HG02571 (cell line): ENCODE measurements at regions not wholly inside any gene's neighbourhood (a gene's known extent, or its start where the extent isn't known, plus 50 kb on each side); places are given as distances from the start of the nearest gene placed in this dataset.

Source experiments
- ATAC-seq: cut with Tn5 transposase; IDR thresholded peaks from one replicate; pipeline ENCODE4 v1.9.1; 2021; ENCODE audit warnings: mild to moderate bottlenecking, moderate library complexity; ENCODE audit not compliant: unreplicated experiment

DNA sequence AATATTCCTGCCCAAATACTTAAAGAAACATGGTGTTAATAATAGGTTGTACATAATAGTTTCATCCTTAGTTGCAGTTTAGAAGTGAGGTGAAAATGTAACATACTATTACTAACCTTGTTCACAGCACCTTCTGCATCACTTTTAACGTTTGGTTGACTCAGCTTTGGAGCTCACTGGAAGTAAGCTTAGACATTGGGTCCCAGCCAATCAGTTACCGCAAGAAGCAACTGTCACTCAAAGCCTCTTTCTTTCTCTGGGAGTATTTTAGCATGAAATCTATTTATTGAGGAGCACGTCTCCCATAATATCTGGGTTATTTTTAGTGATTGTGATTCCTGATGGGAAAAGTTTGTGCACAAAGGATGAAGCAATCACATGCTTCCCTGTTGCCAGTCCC lies 472.6 kb downstream of the SNAPC1 start:
- no peak for ATAC-seq

GRCh38 chr14:62244221-62244620 lies 482.0 kb downstream of the SNAPC1 start:
- no peak for ATAC-seq

- no peak for ATAC-seq
Measured at GRCh38 chr14:62247266-62247665, 485.0 kb downstream of the SNAPC1 start.

DNA sequence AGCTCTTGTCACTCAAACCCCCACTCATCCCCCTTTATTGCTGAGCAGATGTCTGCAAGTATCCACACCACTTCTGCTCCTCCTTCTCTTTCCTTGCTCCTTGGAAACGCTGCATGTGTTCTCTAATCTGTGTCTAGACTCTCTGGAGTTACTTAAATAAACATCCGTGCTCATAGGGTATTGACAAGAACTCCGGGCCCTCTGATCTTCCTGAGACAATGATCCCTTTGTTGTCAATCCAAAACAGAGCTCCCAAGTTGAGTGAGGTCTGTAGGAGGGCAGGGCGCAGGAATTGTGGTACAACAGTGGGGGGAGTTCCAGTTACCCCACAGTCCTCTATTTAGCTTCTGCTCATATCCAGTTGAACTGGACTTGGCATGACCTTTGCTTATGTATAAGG lies 489.0 kb downstream of the SNAPC1 start:
- ATAC-seq: no peak

DNA sequence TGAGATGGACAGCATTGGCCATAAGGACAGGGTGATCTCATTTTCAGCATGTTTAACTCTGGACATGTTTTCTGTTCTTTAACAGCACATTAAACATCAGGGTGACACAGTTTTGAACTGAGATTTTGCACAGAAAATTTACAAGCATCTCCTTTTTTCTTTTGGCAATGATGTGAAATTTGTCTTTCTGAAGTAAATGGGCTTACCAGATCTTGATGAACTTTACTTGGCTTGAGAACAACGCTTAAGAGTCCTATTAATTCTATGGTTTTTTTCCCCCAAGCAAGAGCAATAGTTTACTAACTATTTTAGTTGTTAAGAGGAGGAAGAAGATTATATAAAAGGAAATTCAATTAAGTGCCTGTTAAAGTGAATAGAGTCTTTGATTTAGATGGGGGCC lies 491.0 kb downstream of the SNAPC1 start:
- ATAC-seq: no peak

DNA sequence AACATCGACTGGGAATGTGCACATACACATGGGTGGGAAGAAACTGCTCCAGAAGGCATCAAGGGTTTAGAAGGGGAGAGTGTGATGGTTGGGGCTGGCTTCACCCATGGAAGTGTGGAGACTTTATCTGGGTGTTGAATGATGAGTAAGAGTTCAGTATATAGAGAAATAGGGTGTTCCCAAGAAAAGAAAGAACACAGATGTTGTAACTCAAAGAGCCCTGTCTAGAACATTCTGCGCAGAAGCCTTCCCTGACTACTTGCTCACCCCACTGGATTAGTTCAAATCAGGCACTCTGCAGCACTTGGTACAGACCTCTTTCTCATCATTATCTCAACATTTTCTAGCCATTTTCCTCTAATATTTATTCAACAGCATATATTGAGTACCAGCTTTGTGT lies 491.7 kb downstream of the SNAPC1 start:
- no peak for ATAC-seq

DNA sequence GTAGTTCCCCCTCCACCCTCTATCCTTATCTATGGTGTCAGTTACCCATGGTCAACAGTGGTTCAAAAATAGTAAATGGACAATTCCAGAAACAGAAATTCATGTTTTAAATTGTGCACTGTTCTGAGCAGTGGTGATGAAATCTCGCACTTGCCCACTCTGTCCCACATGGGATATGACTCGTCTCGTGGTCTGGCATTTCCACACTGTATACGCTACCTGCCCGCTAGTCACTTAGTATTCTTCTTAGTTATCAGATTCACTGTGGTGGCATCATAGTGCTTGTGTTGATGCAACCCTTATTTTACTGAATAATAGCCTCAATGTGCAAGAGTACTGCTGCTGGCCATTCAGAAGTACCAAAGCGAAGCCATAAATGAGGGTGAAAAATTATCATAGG lies 507.0 kb downstream of the SNAPC1 start:
- no peak for ATAC-seq

GRCh38 chr14:62270236-62270635 lies 508.0 kb downstream of the SNAPC1 start:
- ATAC-seq: no peak

GRCh38 chr14:62280366-62280765 lies 518.1 kb downstream of the SNAPC1 start:
- ATAC-seq: no peak

DNA sequence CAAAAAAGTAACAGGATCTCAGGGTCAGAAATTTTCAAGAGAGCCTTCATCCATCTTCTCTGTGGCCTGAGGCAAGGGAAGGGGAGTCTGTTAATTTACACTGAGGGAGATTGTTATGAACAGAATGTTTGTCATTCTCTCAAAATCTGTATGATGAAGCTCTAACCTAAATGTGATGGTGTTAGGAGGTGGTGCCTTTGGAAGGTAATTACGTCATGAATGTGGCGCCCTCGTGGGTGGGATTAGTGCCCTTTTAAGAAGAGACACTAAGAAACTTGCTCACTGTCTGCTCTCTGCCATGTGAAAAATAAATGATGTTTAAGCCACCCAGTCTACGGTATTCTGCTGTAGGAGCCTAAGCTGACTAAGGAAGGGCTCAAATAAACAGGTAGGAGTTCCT lies 521.6 kb downstream of the SNAPC1 start:
- ATAC-seq: no peak

DNA sequence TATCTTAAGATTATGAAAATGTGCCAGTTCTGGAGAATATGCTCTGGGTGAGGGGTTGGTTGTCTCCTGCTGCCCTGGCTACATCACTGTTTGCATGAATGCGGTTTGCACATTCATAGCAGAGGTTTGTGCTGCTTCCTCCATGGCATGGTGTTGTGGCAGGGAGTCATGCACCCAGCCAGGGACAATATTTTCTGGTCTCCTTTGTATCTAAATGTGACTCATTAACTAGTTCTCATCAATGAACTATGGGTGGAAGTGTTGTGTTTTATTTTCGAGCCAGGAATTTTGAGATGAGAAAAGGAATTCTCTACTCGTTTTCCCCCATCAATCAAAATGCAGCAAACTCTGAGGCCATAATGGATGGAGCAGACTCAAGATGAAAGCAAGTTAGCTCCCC lies 527.3 kb downstream of the SNAPC1 start:
- ATAC-seq: no peak

GRCh38 chr14:62301080-62301479 lies 538.9 kb downstream of the SNAPC1 start:
- no peak for ATAC-seq

- ATAC-seq: no peak
Measured at GRCh38 chr14:62301911-62302310, 539.7 kb downstream of the SNAPC1 start.

GRCh38 chr14:62303437-62303836 lies 541.2 kb downstream of the SNAPC1 start:
- no peak for ATAC-seq

GRCh38 chr14:62304257-62304656 lies 542.0 kb downstream of the SNAPC1 start:
- ATAC-seq: no peak

GRCh38 chr14:62307844-62308243 lies 545.6 kb downstream of the SNAPC1 start:
- no peak for ATAC-seq

DNA sequence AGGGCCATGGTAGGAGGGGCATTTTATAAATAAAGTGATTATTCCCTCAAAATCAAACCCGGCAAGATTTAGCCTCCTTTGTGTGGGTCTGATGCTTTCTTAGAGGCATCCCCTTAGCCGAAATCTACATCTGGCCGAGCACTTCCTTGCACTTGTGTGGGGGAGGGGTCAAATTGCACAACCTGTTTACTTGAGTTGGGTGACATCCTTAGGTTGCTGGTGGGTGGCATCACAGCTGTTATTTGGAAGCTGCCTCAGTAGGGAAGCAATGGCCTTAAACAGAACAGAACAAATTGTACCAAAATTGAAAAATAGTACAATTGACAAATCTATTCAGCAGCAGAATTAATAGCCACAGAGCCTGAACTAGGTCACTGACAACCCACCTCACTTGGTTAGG lies 546.1 kb downstream of the SNAPC1 start:
- ATAC-seq: no peak

- ATAC-seq: no peak
Measured at GRCh38 chr14:62308891-62309290, 546.7 kb downstream of the SNAPC1 start.

GRCh38 chr14:62313212-62313611 lies 551.0 kb downstream of the SNAPC1 start:
- no peak for ATAC-seq

GRCh38 chr14:62314221-62314620 lies 552.0 kb downstream of the SNAPC1 start:
- ATAC-seq: no peak

GRCh38 chr14:62314871-62315270 lies 552.7 kb downstream of the SNAPC1 start:
- no peak for ATAC-seq

GRCh38 chr14:62315631-62316030 lies 553.4 kb downstream of the SNAPC1 start:
- ATAC-seq: no peak

- ATAC-seq: no peak
Measured at GRCh38 chr14:62322216-62322615, 560.0 kb downstream of the SNAPC1 start.

DNA sequence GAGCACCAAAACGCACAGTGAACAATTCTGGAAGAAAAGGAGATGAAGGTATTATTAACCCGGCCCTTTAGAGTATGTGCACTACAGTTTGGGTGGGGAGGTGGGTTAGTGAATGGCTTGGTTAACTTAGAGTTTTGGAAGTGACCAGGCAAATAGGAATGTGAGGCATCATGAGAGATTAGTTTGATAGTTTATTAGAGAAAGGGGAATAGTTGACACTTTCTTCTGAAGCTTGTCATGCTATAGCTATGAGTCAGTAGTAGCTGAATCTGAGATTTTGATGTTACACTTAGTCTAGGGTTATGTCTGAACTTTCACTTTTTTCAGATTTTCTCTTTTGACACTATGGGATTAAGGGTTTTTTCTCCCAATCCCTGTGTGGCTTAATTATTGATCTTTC lies 567.2 kb downstream of the SNAPC1 start:
- no peak for ATAC-seq
